GM23338 (cell line): ENCODE measurements at regions not wholly inside any gene's neighbourhood (a gene's known extent, or its start where the extent isn't known, plus 50 kb on each side); places are given as distances from the start of the nearest gene placed in this dataset.
"Not testable (repeated sequence)": the region's sequence is repeated elsewhere in the genome, so short reads cannot be mapped to it uniquely, and the experiment has no call there.

ENCODE experiments used
- ATAC-seq: fragments of 200-7000 bp; cut with Tn5 transposase; 3 replicates; pipeline ENCODE4 v1.9.1; 2020
- DNase-seq: peaks from one replicate; pipeline ENCODE4 v3.0.0-alpha.2; 2015; ENCODE audit warnings: low spot score
- H2AFZ ChIP-seq: fragments of 200-600 bp; sonication (generic); 2 replicates; pipeline ENCODE4 v1.8.0; 2016; ENCODE audit warnings: antibody characterized with exemption, mild to moderate bottlenecking, moderate library complexity
- H3F3A ChIP-seq: fragments of 200-600 bp; sonication (generic); replicated peaks from 2 replicates; pipeline ENCODE4 v1.8.0; 2017; ENCODE audit warnings: antibody characterized with exemption, mixed run types, low read depth
- H3K27ac ChIP-seq: fragments of 200-600 bp; sonication (generic); 2 replicates; pipeline ENCODE4 v1.6.1; 2016; ENCODE audit warnings: low read depth
- H3K27me3 ChIP-seq: fragments of 200-600 bp; sonication (generic); 2 replicates; pipeline ENCODE4 v1.8.0; 2016; ENCODE audit warnings: mild to moderate bottlenecking, mixed run types, moderate library complexity; ENCODE audit not compliant: insufficient read depth
- H3K36me3 ChIP-seq: fragments of 200-600 bp; sonication (generic); 2 replicates; pipeline ENCODE4 v1.8.0; 2016; ENCODE audit warnings: mild to moderate bottlenecking; ENCODE audit not compliant: insufficient read depth
- H3K4me1 ChIP-seq: fragments of 200-600 bp; sonication (generic); 2 replicates; pipeline ENCODE4 v1.8.0; 2016; ENCODE audit warnings: mild to moderate bottlenecking, moderate library complexity; ENCODE audit not compliant: insufficient read depth
- H3K4me2 ChIP-seq: fragments of 200-600 bp; sonication (generic); 2 replicates; pipeline ENCODE4 v1.7.1; 2017; ENCODE audit warnings: mixed run types
- H3K4me3 ChIP-seq: fragments of 200-600 bp; sonication (generic); 2 replicates; pipeline ENCODE4 v1.6.1; 2016; ENCODE audit warnings: mixed run types
- H3K79me2 ChIP-seq: fragments of 200-600 bp; sonication (generic); replicated peaks from 2 replicates; pipeline ENCODE4 v1.8.0; 2017; ENCODE audit warnings: mild to moderate bottlenecking; ENCODE audit not compliant: insufficient read depth
- H3K9me2 ChIP-seq: fragments of 200-600 bp; sonication (generic); 2 replicates; pipeline ENCODE4 v1.8.0; 2017; ENCODE audit not compliant: insufficient read depth
- H4K20me1 ChIP-seq: fragments of 200-600 bp; sonication (generic); replicated peaks from 2 replicates; pipeline ENCODE4 v1.8.0; 2017; ENCODE audit warnings: mild to moderate bottlenecking; ENCODE audit not compliant: insufficient read depth
- H3K27ac Mint-ChIP-seq: 2 replicates; pipeline ENCODE4 v1.8.0; 2020; ENCODE audit warnings: inconsistent platforms, mild to moderate bottlenecking, moderate library complexity, mixed read lengths
- H3K27me3 Mint-ChIP-seq: 3 replicates; pipeline ENCODE4 v1.8.0; 2022; ENCODE audit warnings: low read depth, mild to moderate bottlenecking, moderate library complexity, mixed read lengths, inconsistent platforms; ENCODE audit not compliant: insufficient read depth, poor library complexity
- H3K36me3 Mint-ChIP-seq: 3 replicates; pipeline ENCODE4 v1.8.0; 2021; ENCODE audit warnings: low read depth, mild to moderate bottlenecking, inconsistent platforms, moderate library complexity, mixed read lengths
- H3K4me1 Mint-ChIP-seq: 3 replicates; pipeline ENCODE4 v1.8.0; 2020; ENCODE audit warnings: mild to moderate bottlenecking, inconsistent platforms, mixed read lengths
- H3K4me3 Mint-ChIP-seq: 3 replicates; pipeline ENCODE4 v1.8.0; 2021; ENCODE audit warnings: moderate library complexity, mild to moderate bottlenecking, inconsistent platforms, mixed read lengths
- H3K9me3 Mint-ChIP-seq: 3 replicates; pipeline ENCODE4 v1.8.0; 2020; ENCODE audit warnings: moderate library complexity, mild to moderate bottlenecking, inconsistent platforms, mixed read lengths
- ETS1 ChIP-seq: IDR thresholded peaks from 2 replicates; pipeline ENCODE4 v1.6.1; 2016; ENCODE audit warnings: antibody characterized with exemption
- EZH2 ChIP-seq: fragments of 200-600 bp; sonication (generic); IDR thresholded peaks from one replicate; pipeline ENCODE4 v1.8.0; 2017; ENCODE audit warnings: antibody characterized with exemption, mild to moderate bottlenecking, low read depth; ENCODE audit not compliant: unreplicated experiment
- EZH2phosphoT487 ChIP-seq: fragments of 200-600 bp; sonication (generic); IDR thresholded peaks from one replicate; pipeline ENCODE4 v1.8.1; 2018; ENCODE audit warnings: antibody characterized with exemption; ENCODE audit not compliant: unreplicated experiment
- NANOG ChIP-seq: IDR thresholded peaks from 2 replicates; pipeline ENCODE4 v1.6.1; 2016; ENCODE audit warnings: antibody characterized with exemption, borderline replicate concordance
- POLR2AphosphoS5 ChIP-seq: IDR thresholded peaks from 2 replicates; pipeline ENCODE4 v1.6.1; 2016; ENCODE audit warnings: antibody characterized with exemption, low read depth
- ZNF114 ChIP-seq: fragments of 250-450 bp; sonication (Bioruptor Pico); IDR thresholded peaks from 2 replicates; pipeline ENCODE4 v1.5.0; 2020; ENCODE audit warnings: mild to moderate bottlenecking, moderate library complexity
- ZNF331 ChIP-seq: fragments of 250-450 bp; sonication (Bioruptor Pico); IDR thresholded peaks from 2 replicates; pipeline ENCODE4 v1.5.0; 2020; ENCODE audit warnings: low read depth, mild to moderate bottlenecking, moderate library complexity
- TF ChIP-seq, protein P1 (sequence below): IDR thresholded peaks from one replicate; pipeline ENCODE4 v1.6.1; 2018; ENCODE audit warnings: antibody characterized with exemption; ENCODE audit not compliant: unreplicated experiment

- H3F3A ChIP-seq: no peaks in the 10 kb centered on the region
- no peak overlapping the region for H3K4me2 ChIP-seq
- Mint-ChIP-seq H3K27ac (no peak overlapping the region), H3K9me3 (peaks cover 10% of the 10 kb centered on the region), H3K4me3 (no peak overlapping the region), H3K27me3 (no peaks in the 10 kb centered on the region), H3K4me1 (no peaks in the 10 kb centered on the region; the same call in 2 of the 3 replicates), H3K36me3 (peaks cover 7% of the 10 kb centered on the region; the same call in 1 of the 3 replicates)
- no peaks in the 10 kb centered on the region for H3K27me3 ChIP-seq
- H2AFZ ChIP-seq: no peak overlapping the region
- no peak overlapping the region for H3K4me3 ChIP-seq
- no peaks in the 10 kb centered on the region for H3K79me2 ChIP-seq
- peaks cover 4% of the 10 kb centered on the region; the same call in 1 of the 2 replicates for H3K9me2 ChIP-seq
- H3K4me1 ChIP-seq: no peaks in the 10 kb centered on the region
- ATAC-seq: no peak
- TF ChIP-seq, protein P1, sequence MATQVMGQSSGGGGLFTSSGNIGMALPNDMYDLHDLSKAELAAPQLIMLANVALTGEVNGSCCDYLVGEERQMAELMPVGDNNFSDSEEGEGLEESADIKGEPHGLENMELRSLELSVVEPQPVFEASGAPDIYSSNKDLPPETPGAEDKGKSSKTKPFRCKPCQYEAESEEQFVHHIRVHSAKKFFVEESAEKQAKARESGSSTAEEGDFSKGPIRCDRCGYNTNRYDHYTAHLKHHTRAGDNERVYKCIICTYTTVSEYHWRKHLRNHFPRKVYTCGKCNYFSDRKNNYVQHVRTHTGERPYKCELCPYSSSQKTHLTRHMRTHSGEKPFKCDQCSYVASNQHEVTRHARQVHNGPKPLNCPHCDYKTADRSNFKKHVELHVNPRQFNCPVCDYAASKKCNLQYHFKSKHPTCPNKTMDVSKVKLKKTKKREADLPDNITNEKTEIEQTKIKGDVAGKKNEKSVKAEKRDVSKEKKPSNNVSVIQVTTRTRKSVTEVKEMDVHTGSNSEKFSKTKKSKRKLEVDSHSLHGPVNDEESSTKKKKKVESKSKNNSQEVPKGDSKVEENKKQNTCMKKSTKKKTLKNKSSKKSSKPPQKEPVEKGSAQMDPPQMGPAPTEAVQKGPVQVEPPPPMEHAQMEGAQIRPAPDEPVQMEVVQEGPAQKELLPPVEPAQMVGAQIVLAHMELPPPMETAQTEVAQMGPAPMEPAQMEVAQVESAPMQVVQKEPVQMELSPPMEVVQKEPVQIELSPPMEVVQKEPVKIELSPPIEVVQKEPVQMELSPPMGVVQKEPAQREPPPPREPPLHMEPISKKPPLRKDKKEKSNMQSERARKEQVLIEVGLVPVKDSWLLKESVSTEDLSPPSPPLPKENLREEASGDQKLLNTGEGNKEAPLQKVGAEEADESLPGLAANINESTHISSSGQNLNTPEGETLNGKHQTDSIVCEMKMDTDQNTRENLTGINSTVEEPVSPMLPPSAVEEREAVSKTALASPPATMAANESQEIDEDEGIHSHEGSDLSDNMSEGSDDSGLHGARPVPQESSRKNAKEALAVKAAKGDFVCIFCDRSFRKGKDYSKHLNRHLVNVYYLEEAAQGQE: no peak
- TF ChIP-seq NANOG (no peak), EZH2 (no peak), ZNF331 (no peak), ZNF114 (CRISPR knock-in tag) (no peak), ETS1 (no peak), POLR2AphosphoS5 (no peak), EZH2phosphoT487 (no peak)
- H3K36me3 ChIP-seq: no peaks in the 10 kb centered on the region
- DNase-seq: no peak
- no peaks in the 10 kb centered on the region for H4K20me1 ChIP-seq
- H3K27ac ChIP-seq: no peak overlapping the region
These were observed 243.5 kb downstream of the MAT2B start for GRCh38 chr5:163748934-163749333.

- DNase-seq, H4K20me1 ChIP-seq, H2AFZ ChIP-seq: not testable (repeated sequence)
These were observed 245.0 kb downstream of the MAT2B start for GRCh38 chr5:163750415-163750814.

More at GRCh38 chr5:163750415-163750814, 245.0 kb downstream of the MAT2B start:
- H3K79me2 ChIP-seq, H3K9me3 Mint-ChIP-seq, H3K4me3 Mint-ChIP-seq, H3K4me3 ChIP-seq, ATAC-seq, H3K4me1 ChIP-seq, H3K27me3 ChIP-seq, H3F3A ChIP-seq, H3K4me2 ChIP-seq, H3K27ac ChIP-seq, H3K27me3 Mint-ChIP-seq, H3K4me1 Mint-ChIP-seq, H3K9me2 ChIP-seq, H3K36me3 ChIP-seq, H3K27ac Mint-ChIP-seq, H3K36me3 Mint-ChIP-seq: not testable (repeated sequence)
